Spinal cord (tissue), 9 donors: ENCODE measurements at regions not wholly inside any gene's neighbourhood (a gene's known extent, or its start where the extent isn't known, plus 50 kb on each side); places are given as distances from the start of the nearest gene placed in this dataset.
A peak's percentile ranks its signal among the peaks of the same experiment; 100 is the strongest.

Experiments used
- DNase-seq, 6 donors: peaks; one replicate each; pipeline versions ENCODE4 v3.0.0 to v3.0.0-alpha.2; 2013 to 2015; ENCODE audit warnings: low spot score in 6 of 6, low read depth in 4 of 6
- H3K27ac ChIP-seq: one replicate; pipeline ENCODE4 v1.5.1; 2013; ENCODE audit warnings: low read depth, low read length, control low read depth
- H3K27me3 ChIP-seq: one replicate; pipeline ENCODE4 v1.6.1; 2013; ENCODE audit warnings: low read length; ENCODE audit not compliant: control insufficient read depth, insufficient read depth
- H3K36me3 ChIP-seq: one replicate; pipeline ENCODE4 v1.6.1; 2013; ENCODE audit warnings: low read length; ENCODE audit not compliant: control insufficient read depth, insufficient read depth
- H3K4me1 ChIP-seq: one replicate; pipeline ENCODE4 v1.6.1; 2013; ENCODE audit warnings: low read length; ENCODE audit not compliant: control insufficient read depth, insufficient read depth
- H3K4me3 ChIP-seq: one replicate; pipeline ENCODE4 v1.5.1; 2013; ENCODE audit warnings: low read depth, low read length, control low read depth
- H3K9me3 ChIP-seq: one replicate; pipeline ENCODE4 v1.6.1; 2013; ENCODE audit warnings: low read length; ENCODE audit not compliant: control insufficient read depth, insufficient read depth
- WGBS: methylation state at CpG from one replicate; pipeline ENCODE4 v1.1.5; 2013; ENCODE audit warnings: missing lambda C conversion rate; ENCODE audit not compliant: insufficient coverage; 5-methylcytosine and 5-hydroxymethylcytosine counted together
- donor health status: healthy.

DNA sequence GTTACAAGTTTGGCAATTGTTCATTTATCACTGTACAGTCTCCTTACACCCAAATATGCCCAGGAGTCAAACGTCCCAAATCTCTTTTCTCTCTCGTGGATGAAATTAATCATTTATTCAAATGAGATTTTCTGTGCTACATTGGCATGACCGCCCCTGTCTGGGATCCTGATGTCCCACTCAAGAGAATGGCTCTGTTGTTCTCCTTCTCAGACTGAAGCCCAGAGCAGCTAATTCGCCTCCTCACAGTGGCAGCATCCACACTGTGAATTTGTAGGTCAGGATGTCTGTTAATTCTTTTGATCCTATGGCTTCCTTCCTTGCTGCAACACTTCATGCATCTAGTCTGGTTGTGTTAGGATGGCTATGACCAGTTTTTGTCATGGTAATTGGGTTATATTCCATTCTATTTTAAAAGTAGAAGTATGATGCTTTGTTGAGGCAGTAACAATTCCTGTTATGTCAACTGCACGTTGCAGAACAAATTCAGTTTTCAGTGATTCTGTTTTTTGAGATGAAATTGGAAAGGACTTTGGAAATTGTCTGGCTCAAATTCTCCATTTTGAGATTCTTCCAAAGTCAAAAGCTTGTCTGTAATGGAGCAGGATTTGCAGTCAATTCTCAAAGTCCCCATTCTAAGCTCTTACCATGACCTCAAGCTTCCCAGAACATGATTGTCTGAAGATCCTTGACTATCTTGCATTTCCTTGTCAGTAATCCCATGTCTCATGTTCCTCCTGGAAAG lies 141.5 kb upstream of the GAS1 start:
- DNase-seq, result no peak
- Histone ChIP-seq H3K9me3 (no peaks in the 10 kb centered on the region), H3K4me3 (no peak overlapping the region), H3K4me1 (no peaks in the 10 kb centered on the region), H3K27me3 (no peaks in the 10 kb centered on the region), H3K27ac (no peak overlapping the region), H3K36me3 (no peaks in the 10 kb centered on the region)
- no CpG with 5 or more reads among the region's 5 CpGs for WGBS

DNA sequence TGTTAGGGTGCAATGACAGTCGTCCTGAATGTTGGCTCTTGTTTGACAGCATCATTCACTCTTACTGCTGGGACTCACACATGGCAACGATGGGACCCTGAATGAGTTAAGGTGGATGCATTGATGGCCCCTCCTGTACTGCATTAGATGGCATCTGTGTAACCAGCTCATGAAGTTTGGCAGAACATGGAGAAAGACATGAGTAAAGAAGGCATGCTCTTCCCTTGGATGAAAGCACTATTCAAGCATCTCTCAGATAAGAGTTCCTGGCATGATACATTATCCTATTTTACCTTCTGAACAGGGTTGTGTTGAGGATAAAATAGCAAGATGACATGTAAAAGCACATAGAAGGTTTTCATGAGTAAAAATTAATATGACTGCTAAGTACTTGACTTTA lies 142.2 kb upstream of the GAS1 start:
- Histone ChIP-seq H3K9me3 (peaks cover 2% of the 10 kb centered on the region), H3K4me3 (no peak overlapping the region), H3K27me3 (no peaks in the 10 kb centered on the region), H3K27ac (no peak overlapping the region), H3K4me1 (no peaks in the 10 kb centered on the region), H3K36me3 (no peaks in the 10 kb centered on the region)
- no peak for DNase-seq
- no CpG with 5 or more reads among the region's 2 CpGs for WGBS

DNA sequence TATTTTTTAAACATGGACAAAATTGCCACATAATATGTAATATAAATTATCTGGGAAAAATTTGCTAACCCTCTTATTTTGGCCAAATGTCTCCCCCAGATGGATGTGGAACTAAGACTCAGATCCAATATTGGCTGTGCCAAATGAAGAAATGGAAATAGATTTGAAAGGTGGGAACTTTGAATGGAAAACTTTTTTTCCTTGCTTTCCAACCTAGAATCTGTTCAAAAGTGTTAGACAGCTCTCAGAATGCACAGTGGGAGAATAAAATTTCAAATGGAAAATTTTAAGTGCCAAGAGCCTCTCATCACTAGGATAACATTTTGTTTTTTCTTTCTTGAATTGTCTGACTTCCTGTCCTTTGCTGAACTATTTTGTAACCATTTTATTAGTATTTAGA lies 142.6 kb upstream of the GAS1 start:
- Histone ChIP-seq H3K4me1 (no peaks in the 10 kb centered on the region), H3K4me3 (no peak overlapping the region), H3K27ac (no peak overlapping the region), H3K9me3 (peaks cover 2% of the 10 kb centered on the region), H3K27me3 (no peaks in the 10 kb centered on the region), H3K36me3 (no peaks in the 10 kb centered on the region)
- DNase-seq, result no peak

DNA sequence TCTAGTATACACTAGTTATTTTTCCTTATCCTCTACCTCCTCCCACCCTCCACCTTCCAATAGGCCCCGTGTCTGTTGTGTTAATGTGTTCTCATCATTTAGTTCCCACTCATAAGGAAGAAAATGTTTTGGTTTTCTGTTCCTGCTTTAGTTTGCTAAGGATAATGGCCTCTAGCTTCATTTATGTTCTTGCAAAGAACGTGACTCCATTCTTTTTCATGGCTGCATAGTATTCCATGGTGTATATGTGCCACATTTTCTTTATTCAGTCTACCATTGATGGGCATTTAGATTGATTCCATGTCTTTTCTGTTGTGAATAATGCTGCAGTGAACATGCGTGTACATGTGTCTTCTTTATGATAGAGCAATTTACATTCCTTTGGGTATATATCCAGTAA lies 146.5 kb upstream of the GAS1 start:
- no peaks in the 10 kb centered on the region for H3K27me3 ChIP-seq
- H3K36me3 ChIP-seq, result no peaks in the 10 kb centered on the region
- no peak overlapping the region for H3K4me3 ChIP-seq
- H3K9me3 ChIP-seq, result peaks cover 2% of the 10 kb centered on the region
- H3K27ac ChIP-seq, result no peak overlapping the region
- no peaks in the 10 kb centered on the region for H3K4me1 ChIP-seq
- no peak for DNase-seq
- no CpG with 5 or more reads among the region's 3 CpGs for WGBS

DNA sequence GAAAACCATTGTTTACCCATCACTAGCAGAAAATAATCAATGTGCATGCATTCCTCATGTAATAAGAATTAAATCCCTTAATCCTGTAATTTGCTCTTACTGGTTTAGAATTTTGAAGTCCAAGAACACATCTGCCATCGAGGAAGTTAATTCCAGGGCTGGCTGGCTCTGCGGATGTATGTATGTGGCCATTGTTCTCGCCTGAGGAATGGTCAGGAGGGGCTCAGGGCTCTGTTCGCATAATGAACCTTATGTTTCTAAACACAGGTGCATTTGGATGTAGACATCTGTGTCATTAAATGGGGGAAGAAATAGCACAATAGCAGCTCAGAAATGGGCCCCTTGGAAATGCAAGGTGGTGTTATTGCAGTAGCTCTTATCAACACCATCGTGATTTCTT lies 148.6 kb upstream of the GAS1 start:
- 54% methylated on average over 4 of the region's 5 CpGs for WGBS

DNA sequence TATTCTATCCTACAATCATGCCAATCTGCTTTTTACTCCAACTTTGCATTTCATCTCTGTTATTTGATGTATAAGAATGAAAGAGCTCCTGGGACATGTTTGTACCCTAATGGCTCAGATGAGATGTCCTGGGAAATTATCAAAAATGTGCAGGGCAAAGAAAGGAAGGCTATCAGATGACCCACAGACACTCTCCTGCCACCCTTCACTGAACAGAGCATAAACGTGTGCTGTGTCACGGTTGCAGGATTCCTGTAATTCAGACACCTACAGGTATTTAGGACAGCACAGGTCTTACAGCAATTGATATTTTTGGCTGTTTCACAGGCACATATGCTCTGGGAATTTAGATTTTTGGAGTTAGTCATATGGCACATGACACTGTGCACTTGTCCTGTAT lies 149.2 kb upstream of the GAS1 start:
- WGBS, result no CpG with 5 or more reads among the region's 2 CpGs
- no peak overlapping the region for H3K27ac ChIP-seq
- no peak for DNase-seq

More for the DNA sequence above, 148.6 kb upstream of the GAS1 start:
- Histone ChIP-seq H3K27ac (no peak overlapping the region), H3K9me3 (peaks cover 2% of the 10 kb centered on the region), H3K4me3 (no peak overlapping the region), H3K4me1 (no peaks in the 10 kb centered on the region), H3K36me3 (no peaks in the 10 kb centered on the region), H3K27me3 (no peaks in the 10 kb centered on the region)
- peak in 1 of 6 donors; percentile 34 for DNase-seq

DNA sequence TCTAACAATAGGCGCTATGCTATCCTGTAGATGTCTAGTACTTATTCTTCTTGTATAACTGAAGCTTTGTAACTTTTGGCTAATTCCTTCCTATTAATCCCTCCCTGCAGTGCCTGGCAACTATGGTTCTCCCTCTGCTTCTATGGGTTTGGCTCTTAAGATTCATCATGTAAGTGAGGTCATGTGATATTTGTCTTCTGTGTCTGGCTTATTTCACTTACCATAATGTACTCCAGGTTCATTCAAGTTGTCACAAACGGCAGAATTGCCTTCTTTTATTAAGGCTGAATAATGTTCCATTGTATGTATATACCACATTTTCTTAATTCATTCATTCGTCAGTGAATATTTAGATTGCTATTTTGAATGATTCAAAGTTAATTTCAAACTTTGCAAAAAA lies 149.9 kb upstream of the GAS1 start:
- no peaks in the 10 kb centered on the region for H3K4me1 ChIP-seq
- H3K27me3 ChIP-seq, result no peaks in the 10 kb centered on the region
- no peak for DNase-seq
- no peaks in the 10 kb centered on the region for H3K36me3 ChIP-seq
- H3K9me3 ChIP-seq, result peaks cover 2% of the 10 kb centered on the region
- H3K27ac ChIP-seq, result no peak overlapping the region
- H3K4me3 ChIP-seq, result no peak overlapping the region
- WGBS, result no CpG with 5 or more reads among the region's 3 CpGs

More for the DNA sequence above, 149.2 kb upstream of the GAS1 start:
- Histone ChIP-seq H3K9me3 (peaks cover 2% of the 10 kb centered on the region), H3K27me3 (no peaks in the 10 kb centered on the region), H3K36me3 (no peaks in the 10 kb centered on the region), H3K4me1 (no peaks in the 10 kb centered on the region), H3K4me3 (no peak overlapping the region)

DNA sequence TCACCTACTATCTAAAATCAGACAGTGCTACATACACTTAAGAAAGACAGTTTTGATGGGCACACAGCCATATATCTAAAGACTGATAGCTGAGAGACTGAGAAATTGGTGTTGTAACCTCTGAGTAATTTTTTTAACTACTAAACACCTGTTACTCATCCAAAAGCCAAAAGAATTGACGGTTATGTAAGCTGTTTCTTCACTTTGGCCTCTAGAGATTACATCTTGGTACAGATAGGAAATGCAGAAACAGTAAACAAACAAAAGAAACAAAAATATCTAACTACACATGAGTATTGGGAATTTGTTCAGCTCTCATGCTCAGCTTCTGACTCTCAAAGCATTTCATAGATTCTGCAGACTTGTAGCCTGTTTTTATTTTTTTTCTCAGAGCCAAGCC lies 152.1 kb upstream of the GAS1 start:
- WGBS, result no CpG with 5 or more reads among the region's 1 CpG
- no peaks in the 10 kb centered on the region for H3K27me3 ChIP-seq
- no peak overlapping the region for H3K4me3 ChIP-seq
- no peak overlapping the region for H3K27ac ChIP-seq
- no peak for DNase-seq
- H3K9me3 ChIP-seq, result no peaks in the 10 kb centered on the region
- no peaks in the 10 kb centered on the region for H3K4me1 ChIP-seq
- no peaks in the 10 kb centered on the region for H3K36me3 ChIP-seq

DNA sequence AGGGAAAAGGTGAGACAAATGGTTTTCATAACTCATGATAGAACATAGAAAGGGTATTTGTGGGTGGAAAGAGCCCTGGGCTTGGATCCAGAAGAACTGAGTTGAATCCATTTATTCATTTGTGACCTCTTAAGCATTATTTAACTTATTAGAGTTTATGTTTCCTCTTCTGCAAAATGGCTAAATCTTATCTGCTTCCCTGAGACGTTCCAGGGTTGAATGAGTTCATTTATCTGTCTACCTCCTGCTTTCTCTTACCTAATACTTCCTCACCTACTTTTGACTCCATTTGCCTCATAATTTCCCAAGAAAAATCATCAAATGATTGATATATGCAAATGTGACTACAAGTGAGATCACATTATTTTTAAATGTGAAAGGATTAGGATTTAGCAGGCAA lies 152.7 kb upstream of the GAS1 start:
- Histone ChIP-seq H3K4me1 (no peaks in the 10 kb centered on the region), H3K9me3 (no peaks in the 10 kb centered on the region), H3K27me3 (no peaks in the 10 kb centered on the region), H3K36me3 (no peaks in the 10 kb centered on the region), H3K4me3 (no peak overlapping the region), H3K27ac (no peak overlapping the region)
- no CpG with 5 or more reads among the region's 1 CpG for WGBS
- peak in 1 of 6 donors; percentile 26 for DNase-seq

DNA sequence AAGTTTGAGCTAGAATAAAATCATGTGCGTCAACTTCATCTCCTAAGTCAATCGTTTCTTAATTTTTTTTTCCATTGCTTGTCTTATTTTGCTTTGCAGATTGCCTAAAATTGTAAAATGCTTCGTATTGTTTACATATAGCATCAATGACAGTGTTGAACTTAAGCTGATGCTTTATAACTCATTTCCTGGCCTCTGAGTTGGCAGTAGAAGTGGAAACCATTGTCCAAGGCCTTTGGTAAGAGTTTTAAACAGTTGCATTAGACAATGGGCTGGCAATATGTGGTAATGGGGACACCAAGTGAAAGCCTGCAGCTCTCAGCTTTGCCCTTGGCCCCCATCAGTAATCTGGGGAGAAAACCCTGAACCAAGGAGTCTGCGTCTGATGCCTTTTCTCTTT lies 154.8 kb upstream of the GAS1 start:
- 70% methylated on average over 1 of the region's 4 CpGs for WGBS

More for the DNA sequence above, 154.8 kb upstream of the GAS1 start:
- Histone ChIP-seq H3K9me3 (no peaks in the 10 kb centered on the region), H3K4me1 (no peaks in the 10 kb centered on the region), H3K4me3 (no peak overlapping the region), H3K36me3 (no peaks in the 10 kb centered on the region), H3K27me3 (no peaks in the 10 kb centered on the region), H3K27ac (no peak overlapping the region)
- no peak for DNase-seq
